ENCODE measurements at regions not wholly inside any gene's neighbourhood (a gene's known extent, or its start where the extent isn't known, plus 50 kb on each side); places are given as distances from the start of the nearest gene placed in this dataset.
"Not testable (repeated sequence)": the region's sequence is repeated elsewhere in the genome, so short reads cannot be mapped to it uniquely, and the experiment has no call there.

DNA sequence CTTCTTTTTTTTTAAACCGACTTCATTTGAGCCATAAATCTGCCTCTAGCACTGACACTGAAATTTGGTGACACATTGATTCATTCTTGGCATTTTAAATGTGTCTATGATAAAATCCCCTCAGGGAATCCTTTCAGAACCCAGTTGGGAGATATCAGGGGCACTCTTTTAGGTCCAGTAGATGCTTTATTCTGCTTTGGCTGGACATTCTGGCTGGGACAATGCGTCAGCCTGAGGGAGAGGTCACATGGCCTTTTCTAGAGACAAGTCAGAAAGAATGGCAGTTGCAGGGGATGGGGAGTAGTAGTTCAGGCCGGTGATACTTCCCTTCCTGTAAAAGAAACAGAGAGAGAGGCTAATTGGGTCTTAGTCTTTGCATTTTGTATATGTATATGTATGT lies 63.1 kb downstream of the TRIM43 start:
- DNase-seq (ENCODE audit: low read depth in 2 of 2), result not testable (repeated sequence)

DNA sequence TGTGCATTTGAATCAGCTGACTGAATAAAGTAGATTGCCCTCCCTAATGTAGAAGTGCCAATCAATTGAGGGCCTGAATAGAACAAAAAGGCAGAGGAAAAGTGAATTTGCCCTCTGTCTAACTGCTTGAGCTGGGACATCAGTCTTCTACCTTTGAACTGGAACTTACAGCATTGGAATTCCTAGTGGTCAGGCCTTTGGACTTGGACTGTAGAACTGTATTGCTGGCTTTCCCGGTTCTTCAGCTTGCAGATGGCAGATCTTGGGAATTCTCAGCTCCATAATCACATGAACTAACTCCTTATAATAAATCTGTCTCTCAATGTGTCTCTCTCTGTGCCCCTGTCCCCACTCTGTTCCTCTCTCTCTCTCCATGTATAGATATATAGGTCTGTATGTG lies 64.8 kb downstream of the TRIM43 start:
- not testable (repeated sequence) for DNase-seq (ENCODE audit: low read depth in 2 of 2)

DNA sequence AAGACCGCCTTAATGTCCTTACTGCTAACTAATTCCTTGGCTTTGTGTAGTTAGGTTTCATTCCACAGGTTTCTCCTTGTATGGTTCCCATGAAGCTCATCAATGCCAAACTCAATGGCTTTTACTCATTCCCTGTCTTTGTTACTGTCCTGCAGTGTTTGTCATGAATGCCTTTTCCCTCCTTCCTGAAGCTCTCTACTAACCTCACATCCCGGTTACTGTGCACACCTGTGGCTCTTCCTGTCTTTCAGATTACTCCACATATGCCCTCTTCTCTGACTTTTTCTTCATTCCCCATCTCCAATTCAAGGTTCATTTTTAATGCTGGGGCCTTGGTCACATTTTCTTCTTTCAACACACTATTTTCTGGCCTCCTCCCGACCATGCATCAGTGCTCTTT lies 66.1 kb downstream of the TRIM43 start:
- DNase-seq (ENCODE audit: low read depth in 2 of 2), result not testable (repeated sequence)

DNA sequence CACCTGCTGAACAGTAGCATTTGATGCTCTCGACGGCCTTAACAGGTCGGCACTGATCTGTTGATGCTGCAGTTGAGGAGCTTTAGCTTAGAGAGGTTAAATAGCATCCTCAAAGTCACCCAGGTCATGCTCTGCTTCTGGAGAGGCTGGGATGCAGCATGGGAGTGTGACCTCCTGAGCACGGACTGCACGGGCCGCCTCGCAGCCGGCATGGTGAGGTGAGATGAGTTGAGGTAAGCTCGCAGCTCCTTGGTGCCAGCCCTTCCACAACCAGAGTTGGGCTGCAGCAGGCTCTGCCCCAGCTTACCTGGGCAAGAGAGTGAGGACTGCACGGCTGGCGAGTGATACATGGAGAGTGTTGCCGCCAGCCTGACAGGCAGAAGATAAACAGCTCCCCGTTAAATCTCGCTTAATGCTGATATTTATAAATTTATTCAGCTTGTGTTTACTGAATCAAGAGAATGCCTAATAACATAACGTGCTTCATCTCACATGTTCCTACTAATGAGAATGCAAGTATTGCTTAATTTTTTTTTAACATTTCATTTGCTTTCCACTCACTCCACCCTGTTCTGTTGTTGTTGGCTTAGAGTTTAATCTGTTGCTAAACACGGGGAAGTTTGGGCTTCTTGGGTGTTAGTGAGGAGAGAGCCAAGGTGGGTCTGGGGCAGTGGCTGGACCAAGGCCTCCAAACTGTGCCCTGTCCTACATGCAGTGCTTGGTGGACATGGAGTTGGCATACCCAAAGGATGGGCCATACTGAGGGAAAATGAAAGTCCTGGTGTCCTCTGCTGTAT lies 69.2 kb downstream of the TRIM43 start:
- DNase-seq (ENCODE audit: low read depth in 2 of 2), result not testable (repeated sequence)

DNA sequence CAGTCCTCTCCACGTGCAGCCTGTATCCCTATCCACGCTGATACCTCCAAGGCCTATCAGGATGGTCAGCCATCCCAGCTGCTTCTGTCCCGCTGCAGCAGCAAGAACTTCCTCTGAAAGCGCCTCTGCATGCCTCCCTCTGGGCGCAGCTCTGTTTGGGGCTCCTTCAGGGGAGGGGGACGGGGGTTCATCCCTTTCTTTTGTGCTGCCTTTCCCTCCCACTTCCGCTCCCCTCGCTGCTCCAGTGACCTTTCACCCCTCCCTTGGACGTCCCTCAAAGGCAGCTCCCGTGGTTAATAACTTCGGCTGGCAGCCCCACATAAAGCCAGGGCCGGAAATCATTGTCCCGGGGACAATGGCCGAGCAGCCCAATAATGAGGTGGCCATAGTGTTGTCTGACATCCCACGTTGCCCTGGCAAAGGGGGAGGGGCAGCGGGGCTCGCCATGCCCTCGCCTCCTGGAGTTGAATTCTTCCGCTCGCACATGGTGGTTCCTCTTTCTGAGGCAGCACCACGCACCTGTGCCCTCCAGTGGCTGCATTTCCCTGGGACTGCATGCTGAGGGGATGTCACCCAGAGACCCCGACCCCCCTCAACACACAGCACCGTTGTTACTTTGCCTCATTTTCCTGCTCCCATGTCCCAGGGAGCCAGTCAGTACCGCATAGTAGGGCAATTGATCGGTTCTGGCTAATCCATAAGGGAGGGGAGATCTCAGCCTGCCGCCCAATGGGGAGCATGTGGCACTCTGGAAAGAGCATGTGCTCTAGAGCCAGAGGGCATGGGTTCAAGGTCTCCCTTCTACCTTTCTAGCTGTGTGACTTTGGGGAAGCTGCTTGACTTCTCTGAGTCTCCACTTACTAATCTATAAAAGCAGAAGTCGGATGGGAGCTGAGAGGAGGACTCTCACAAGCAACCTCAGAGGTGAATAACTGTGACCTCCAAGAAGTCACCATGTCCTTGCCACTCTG lies 72.0 kb downstream of the TRIM43 start:
- DNase-seq (ENCODE audit: low read depth in 2 of 2), result not testable (repeated sequence)

DNA sequence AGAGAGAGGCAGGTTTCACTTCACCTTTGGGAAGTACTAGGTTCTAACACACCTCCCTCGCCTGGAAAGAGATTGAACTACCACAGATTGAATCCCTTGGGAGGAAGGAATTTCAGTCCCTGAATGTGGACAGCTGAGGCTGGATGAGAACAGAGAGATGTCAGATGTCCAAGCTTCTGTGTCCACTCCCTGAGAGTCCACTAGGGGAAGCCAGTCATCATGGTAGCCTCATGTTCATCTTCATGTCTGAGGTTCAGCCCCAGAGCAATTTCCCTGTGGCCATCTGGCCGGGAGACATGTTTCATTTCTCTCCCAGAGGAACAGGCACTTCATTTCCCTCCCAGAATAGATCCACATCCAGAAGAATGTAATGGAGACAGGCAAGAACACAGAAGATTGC lies 74.8 kb downstream of the TRIM43 start:
- not testable (repeated sequence) for DNase-seq (ENCODE audit: low read depth in 2 of 2)

DNA sequence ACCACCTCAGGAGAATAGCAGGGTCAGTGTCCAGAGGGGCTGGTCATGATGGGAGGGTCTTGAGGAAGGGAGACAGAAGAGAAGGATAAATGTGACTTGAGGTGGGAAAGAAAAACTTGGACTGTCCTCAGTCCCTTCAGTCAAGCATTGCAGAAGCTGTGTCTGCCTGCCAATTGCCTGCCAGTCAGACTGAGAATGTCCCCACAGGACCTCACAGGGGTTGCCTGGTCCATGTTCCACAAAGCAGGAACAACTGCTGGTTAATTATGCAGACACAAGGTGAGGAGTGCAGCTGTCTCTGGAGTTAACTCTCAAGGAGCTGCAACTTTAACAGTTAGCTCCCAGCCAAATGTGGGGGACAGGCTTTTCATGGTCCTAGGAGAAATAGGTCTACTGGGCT lies 75.7 kb downstream of the TRIM43 start:
- DNase-seq (ENCODE audit: low read depth in 2 of 2), result no peak

DNA sequence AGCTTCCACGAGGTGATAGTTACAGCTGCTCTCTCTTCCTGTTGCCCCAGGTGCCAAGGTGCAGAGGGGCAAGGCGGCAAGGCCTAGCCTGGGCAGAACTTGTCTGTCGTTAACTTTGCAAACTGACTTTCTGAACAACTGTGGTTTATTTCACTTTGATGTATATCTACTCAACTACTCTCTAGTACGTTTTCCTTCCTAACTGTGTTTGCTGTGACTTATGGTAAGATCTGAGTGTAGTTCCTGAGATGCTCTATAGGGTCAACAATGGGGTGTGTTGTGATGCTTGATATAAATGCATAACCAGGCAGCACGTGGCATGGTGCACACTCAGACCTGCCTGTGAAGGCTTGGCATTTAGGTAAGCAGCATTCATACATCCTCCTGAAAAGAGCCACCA lies 77.1 kb downstream of the TRIM43 start:
- not testable (repeated sequence) for DNase-seq (ENCODE audit: low read depth in 2 of 2)

DNA sequence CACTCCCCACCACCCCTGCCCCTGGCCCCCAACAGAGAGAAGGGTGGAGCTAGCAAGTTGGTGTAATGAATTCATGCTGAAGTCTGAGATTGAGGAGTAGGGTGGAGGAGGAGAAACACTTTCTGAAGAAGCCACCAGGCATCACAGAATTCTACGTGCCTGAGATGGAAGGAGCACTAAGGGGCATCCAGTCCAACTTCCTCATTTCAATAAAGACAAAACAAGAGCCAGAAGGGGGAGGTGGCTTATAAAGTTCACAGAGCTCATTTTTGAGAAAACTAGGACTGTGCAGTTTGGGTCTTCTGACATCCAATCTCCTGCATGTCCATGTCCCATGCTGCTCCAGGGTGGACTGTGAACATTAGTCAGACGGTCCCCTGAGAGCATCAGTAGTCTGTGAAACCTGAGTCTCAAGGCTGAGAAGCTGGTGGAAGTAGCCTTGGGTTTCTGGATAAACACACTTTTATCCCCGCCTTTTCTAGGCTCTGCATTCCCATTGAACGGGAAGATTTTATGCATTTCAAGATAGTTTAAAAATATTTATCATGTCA lies 77.7 kb downstream of the TRIM43 start:
- no peak for DNase-seq (ENCODE audit: low read depth in 2 of 2)

DNA sequence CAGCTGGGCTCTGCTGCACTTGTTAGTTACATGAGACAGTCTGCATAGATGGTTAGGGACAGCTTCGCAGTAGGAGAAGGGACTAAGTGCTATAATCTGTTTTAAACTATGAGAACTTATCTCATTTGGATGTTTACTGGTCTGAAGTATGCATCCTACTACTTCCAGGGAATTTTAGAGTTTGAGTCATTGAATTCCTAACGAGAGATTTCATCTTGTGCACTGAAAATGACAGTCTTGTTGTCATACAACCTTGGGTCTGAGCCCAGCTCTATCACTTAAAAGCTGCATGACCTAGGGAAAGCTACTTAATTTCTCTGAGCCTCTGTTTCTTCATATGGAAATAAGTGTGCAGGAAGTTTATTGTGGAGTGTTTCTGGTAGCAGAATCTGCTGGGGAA lies 78.4 kb downstream of the TRIM43 start:
- no peak for DNase-seq (ENCODE audit: low read depth in 2 of 2)

DNA sequence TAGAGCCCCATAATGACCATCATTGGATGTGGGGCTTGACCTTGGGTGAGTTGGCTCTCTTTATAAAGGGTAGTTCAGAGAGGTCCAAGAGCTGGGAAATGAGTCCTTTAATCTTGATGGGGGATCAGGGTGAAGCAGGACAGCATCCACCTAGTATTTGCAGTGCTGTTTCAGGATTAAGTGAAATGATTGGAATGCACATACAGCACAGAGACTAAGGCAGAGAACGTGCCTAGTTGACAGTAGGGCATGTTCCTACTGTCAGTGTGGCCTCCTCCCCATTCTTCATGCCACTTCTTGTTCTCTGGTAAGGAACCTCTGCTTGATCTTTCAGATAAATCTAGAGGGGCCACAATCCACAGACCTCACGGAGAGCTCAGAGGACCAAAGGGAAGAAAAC lies 78.9 kb downstream of the TRIM43 start:
- no peak for DNase-seq (ENCODE audit: low read depth in 2 of 2)

DNA sequence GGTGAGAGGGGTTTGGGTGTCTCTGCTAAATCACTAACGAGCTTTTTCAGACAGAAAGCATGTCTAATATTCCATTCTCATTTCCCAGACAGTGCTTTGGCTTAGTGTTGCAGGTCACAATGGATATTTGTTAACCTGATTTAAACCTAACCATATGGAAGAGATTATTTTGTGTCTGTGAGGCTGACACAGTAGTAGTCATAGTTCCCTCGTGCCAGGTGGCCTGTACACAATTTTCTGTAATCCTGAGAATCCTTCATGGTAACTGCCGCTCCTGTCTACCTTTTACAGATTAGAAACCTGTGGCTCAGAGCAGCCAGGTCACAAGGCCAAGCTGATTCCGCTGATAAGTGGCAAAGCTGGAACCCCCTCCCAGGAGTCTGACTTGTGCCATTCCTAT lies 79.4 kb downstream of the TRIM43 start:
- DNase-seq (ENCODE audit: low read depth in 2 of 2), result not testable (repeated sequence)

DNA sequence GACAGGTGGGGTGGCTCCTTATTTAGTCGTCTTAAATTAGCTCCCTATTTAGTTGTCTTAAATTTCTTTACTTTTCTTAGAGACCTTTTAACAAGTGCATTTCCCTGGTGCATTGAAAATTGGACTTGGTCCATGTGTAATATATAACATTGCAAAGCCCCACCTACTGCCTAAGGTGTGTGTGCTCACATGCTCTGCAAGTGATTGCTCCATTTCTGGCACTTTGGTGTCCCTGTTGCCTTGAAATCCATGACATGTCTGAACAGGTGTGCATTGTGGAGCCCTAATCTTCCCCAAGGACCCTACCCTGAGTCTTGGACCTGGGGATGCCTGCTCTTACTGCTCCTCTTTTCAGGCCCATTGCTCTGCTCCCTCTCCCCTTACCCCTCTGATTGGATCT lies 80.2 kb downstream of the TRIM43 start:
- DNase-seq (ENCODE audit: low read depth in 2 of 2), result not testable (repeated sequence)

DNA sequence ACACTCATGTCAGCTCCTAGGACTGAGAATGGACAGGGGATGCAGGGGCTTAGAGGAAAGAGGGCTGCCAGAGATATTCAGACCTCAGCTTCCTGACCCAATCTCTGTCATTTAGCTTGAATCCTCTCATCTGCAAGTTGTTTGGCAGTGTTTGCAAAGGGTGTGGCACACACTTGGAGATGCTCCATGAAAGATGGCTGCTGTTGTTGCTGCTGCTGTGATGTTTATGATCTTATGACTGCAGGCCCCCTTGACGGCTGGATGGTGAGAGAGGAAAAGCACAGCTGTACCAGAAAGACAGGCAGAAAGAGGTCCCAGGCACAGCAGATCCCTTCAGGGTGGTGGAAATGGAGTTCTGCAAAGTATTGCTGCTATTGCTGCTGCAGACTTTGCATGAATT lies 80.7 kb downstream of the TRIM43 start:
- DNase-seq (ENCODE audit: low read depth in 2 of 2), result not testable (repeated sequence)

DNA sequence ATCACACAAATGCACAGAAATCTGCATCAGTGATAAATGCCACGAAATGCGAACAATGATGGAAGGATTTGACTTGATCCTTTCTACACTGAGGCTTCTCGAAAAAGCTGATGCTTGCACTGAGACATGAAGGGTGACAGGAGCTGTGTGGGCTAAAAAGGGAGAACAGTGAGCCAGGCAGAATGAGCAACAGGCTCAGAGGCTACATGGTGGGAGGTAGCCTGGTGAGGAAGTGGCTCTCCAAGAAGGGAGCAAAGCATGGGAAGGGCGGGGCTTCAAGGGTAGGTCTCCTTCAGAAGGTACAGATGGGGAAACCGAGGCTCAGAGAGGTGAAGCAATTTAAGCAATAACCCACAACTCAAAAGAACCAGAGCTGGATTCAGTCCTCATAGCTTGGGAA lies 82.4 kb downstream of the TRIM43 start:
- no peak for DNase-seq (ENCODE audit: low read depth in 2 of 2)

DNA sequence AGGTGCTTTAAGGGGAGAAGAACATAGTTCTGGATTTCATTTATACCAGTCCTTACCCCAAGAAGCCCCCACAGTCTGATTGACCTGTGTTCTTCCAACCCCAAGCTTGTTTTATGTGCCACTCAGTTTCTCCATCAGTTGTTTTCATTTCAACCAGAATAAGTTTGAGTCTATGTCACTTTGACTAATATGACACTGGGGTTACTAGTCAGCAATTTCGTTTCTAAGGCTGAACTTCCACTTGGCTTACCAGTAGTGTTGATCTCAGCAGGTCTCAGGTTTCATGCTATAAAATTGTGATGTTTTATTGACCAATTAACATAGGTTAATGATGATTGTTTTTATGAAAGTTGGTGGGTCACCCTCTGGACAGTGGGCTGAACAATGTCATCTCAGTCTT lies 84.8 kb downstream of the TRIM43 start:
- DNase-seq (ENCODE audit: low read depth in 2 of 2), result not testable (repeated sequence)

DNA sequence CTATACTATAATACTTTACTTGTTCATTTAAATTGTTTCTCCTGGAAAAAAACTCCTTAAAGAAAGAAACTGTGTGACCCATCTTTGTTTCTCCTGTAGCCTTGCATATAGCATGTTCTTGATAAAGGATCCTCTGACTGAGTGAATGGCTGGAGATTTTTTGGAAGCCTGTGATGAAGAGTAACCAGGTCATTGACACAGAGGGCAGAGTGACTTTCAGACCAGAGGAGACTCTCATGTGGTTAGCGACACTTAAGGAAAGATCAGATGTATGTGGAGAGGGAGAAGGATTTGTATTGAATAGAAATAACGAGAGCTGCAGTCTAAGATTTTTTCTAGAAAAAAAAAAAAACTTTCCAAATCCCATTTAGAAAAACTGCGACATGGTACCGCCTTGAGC lies 85.5 kb downstream of the TRIM43 start:
- DNase-seq (ENCODE audit: low read depth in 2 of 2), result no peak

DNA sequence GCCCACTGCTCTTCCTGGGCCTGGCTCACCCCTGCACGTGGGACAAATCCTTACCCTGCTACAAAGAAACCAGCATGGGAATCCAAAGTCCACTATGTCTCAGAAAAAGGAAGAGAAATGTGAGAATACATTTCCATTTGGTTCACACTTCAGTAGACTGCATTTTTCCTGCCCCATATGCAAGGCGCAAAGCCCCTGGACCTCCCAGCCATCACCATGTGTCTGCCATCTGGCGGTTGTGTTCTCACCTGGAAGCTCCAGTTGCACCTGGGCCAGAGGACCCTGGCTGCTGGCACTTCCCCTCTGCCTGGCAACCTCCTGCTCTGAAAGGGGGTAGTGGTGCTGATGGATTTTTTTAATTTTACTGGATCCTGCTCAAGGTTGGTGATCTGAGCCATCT lies 86.0 kb downstream of the TRIM43 start:
- DNase-seq (ENCODE audit: low read depth in 2 of 2), result not testable (repeated sequence)

DNA sequence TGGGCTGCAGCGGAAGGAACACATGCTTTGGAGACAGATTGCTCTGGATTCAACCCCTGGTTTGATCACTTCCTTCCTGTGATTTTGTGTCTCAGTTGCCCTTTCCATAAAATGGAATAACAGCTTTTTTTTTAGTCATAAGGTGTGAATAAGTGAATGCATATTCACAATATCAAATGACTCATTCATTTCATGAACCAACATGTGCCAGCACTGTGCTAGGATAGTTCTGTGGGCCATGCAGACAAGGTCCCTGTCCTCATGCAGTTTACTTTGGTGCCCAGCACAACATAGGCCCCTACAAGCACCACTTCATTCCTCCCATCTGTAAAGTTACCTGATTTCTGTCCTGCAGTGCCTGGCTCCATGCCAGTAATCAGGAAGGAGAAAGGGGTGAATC lies 89.4 kb downstream of the TRIM43 start:
- not testable (repeated sequence) for DNase-seq (ENCODE audit: low read depth in 2 of 2)

DNA sequence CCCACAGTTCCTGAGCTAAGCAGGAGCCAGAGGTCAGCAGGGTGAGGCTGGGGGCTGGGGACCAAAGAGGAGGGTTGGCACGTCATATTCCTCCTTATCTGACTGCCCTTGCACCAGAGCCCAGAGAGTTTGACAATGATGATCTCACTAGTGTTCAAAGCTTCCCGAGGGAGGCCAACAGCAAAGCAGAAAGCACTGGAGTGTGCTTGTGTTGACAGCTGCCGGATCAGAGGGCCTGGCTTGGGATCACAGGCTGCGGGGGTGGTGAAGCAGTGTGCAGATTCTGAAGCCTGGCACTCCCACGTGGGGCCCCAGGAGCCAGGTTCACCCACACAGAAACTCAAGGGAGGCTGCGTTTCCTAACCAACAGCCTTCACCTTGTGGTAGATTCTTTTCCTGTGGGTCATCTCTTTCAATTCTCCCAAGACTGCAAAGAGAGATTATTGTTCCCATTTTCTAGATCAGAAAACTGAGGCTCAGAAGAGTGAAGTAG lies 89.8 kb downstream of the TRIM43 start:
- DNase-seq (ENCODE audit: low read depth in 2 of 2), result not testable (repeated sequence)

DNA sequence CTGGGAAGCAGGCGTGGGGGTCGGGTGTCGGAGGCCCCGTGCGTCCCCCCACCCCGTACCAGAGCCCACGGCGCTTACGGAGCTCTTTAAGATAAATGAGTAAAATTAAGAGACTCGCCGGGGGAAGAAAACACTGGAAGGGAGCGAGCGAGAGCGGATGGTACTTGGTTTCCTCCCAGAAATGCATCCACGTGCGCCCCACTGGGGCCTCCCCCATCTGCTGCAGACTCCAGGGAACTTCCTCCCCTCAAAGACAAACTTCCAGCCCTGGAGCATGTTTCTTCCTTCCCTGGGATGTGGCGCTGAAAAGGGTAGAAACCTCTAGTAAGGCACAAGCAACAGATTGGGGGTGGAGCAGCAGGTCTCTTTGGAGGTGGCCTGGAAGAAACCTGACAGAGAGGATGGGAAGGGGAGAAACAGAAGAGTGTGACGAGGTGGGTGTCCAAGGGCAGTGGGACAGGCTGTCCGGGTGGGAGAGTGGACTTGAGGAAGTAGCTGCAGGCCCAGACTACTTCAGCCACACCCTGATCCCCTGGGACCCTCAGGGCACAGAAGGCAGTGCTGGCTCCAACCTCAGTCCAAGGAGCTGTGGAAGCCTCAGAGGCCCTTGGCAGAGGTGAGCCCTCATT lies 91.2 kb downstream of the TRIM43 start:
- not testable (repeated sequence) for DNase-seq (ENCODE audit: low read depth in 2 of 2)

DNA sequence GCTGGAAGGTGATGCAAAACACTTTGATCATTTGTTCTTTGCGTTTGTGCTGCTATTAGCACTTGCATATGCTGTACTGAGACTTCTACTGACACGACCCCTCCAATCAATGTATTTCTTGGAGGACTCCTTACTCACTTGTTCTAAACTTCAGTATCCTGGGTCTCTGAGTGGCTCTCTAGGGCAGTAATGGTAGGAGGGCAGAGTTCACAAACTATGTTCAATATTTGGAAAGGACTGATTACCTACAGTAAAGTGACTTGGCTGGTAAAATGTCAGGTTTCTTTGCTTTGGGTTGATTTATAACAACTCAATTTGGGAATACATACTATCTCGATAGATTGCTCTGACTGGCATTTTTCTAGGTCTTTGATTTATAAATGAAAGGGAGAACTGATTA lies 93.7 kb downstream of the TRIM43 start:
- DNase-seq (ENCODE audit: low read depth in 2 of 2), result no peak

All from activated CD4-positive, alpha-beta T cell treated with anti-CD3 and anti-CD28 coated beads for 24 hours (primary cell).